HG03565 (cell line): ENCODE measurements at regions not wholly inside any gene's neighbourhood (a gene's known extent, or its start where the extent isn't known, plus 50 kb on each side); places are given as distances from the start of the nearest gene placed in this dataset.
"Not testable (repeated sequence)": the region's sequence is repeated elsewhere in the genome, so short reads cannot be mapped to it uniquely, and the experiment has no call there.

Experiments used
- ATAC-seq: cut with Tn5 transposase; IDR thresholded peaks from one replicate; pipeline ENCODE4 v1.9.1; 2021; ENCODE audit warnings: mild to moderate bottlenecking, moderate library complexity; ENCODE audit not compliant: unreplicated experiment

- no peak for ATAC-seq
Measured at GRCh38 chr14:71384007-71384845, 477.0 kb downstream of the PCNX1 start.

- no peak for ATAC-seq
Measured at GRCh38 chr14:71387753-71388152, 480.5 kb downstream of the PCNX1 start.

- ATAC-seq: no peak
Measured at GRCh38 chr14:71388336-71388735, 481.1 kb downstream of the PCNX1 start.

- no peak for ATAC-seq
Measured at GRCh38 chr14:71388862-71389261, 481.6 kb downstream of the PCNX1 start.

GRCh38 chr14:71394386-71394785 is 487.1 kb downstream of the PCNX1 start:
- no peak for ATAC-seq

GRCh38 chr14:71395151-71395604 is 487.9 kb downstream of the PCNX1 start:
- ATAC-seq: no peak

GRCh38 chr14:71395636-71396035 is 488.4 kb downstream of the PCNX1 start:
- ATAC-seq: no peak

GRCh38 chr14:71396050-71396677 is 488.9 kb downstream of the PCNX1 start:
- ATAC-seq: no peak

GRCh38 chr14:71397371-71397770 is 490.1 kb downstream of the PCNX1 start:
- no peak for ATAC-seq

- ATAC-seq: no peak
Measured at GRCh38 chr14:71398450-71398849, 491.2 kb downstream of the PCNX1 start.

- peak; percentile 79 for ATAC-seq
Measured at GRCh38 chr14:71399057-71399487, 491.8 kb downstream of the PCNX1 start.

- no peak for ATAC-seq
Measured at GRCh38 chr14:71400871-71401321, 493.6 kb downstream of the PCNX1 start.

GRCh38 chr14:71402415-71402814 is 495.2 kb downstream of the PCNX1 start:
- ATAC-seq: not testable (repeated sequence)

- ATAC-seq: peak; percentile 40
Measured at GRCh38 chr14:71403656-71404055, 496.4 kb downstream of the PCNX1 start.

GRCh38 chr14:71405676-71406075 is 498.4 kb downstream of the PCNX1 start:
- no peak for ATAC-seq

- ATAC-seq: no peak
Measured at GRCh38 chr14:71408362-71409030, 501.2 kb downstream of the PCNX1 start.

- ATAC-seq: no peak
Measured at GRCh38 chr14:71410578-71411284, 503.5 kb downstream of the PCNX1 start.

GRCh38 chr14:71411285-71411595 is 504.0 kb downstream of the PCNX1 start:
- no peak for ATAC-seq

GRCh38 chr14:71411738-71412137 is 504.5 kb downstream of the PCNX1 start:
- ATAC-seq: no peak

GRCh38 chr14:71414631-71415403 is 507.6 kb downstream of the PCNX1 start:
- no peak for ATAC-seq

GRCh38 chr14:71415404-71415690 is 508.1 kb downstream of the PCNX1 start:
- ATAC-seq: no peak
